ENCODE measurements at regions not wholly inside any gene's neighbourhood (a gene's known extent, or its start where the extent isn't known, plus 50 kb on each side); places are given as distances from the start of the nearest gene placed in this dataset.

GRCh38 chr12:45613855-45614254, 115.7 kb upstream of the ARID2 start:
- H2AFZ ChIP-seq (ENCODE audit: low read length), result no peak overlapping the region
- no peak for TF ChIP-seq EZH2 (optimal IDR thresholded peaks at IDR 0.05; ENCODE audit: low read depth, low read length)
- no peak for TF ChIP-seq EZH2phosphoT487 (IDR thresholded peaks at IDR 0.05; ENCODE audit: low read length)
- TF ChIP-seq, protein P1, sequence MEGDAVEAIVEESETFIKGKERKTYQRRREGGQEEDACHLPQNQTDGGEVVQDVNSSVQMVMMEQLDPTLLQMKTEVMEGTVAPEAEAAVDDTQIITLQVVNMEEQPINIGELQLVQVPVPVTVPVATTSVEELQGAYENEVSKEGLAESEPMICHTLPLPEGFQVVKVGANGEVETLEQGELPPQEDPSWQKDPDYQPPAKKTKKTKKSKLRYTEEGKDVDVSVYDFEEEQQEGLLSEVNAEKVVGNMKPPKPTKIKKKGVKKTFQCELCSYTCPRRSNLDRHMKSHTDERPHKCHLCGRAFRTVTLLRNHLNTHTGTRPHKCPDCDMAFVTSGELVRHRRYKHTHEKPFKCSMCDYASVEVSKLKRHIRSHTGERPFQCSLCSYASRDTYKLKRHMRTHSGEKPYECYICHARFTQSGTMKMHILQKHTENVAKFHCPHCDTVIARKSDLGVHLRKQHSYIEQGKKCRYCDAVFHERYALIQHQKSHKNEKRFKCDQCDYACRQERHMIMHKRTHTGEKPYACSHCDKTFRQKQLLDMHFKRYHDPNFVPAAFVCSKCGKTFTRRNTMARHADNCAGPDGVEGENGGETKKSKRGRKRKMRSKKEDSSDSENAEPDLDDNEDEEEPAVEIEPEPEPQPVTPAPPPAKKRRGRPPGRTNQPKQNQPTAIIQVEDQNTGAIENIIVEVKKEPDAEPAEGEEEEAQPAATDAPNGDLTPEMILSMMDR (IDR thresholded peaks at IDR 0.05; ENCODE audit: low read length), result no peak

GRCh38 chr12:45615268-45615667, 114.2 kb upstream of the ARID2 start:
- Histone ChIP-seq H3K9me3 (replicated peaks; ENCODE audit: insufficient read depth, low read length) (no peaks in the 10 kb centered on the region), H3K27me3 (replicated peaks; ENCODE audit: insufficient read depth, low read length) (no peaks in the 10 kb centered on the region), H2AFZ (ENCODE audit: low read length) (no peak overlapping the region), H3K4me1 (ENCODE audit: low read length) (no peaks in the 10 kb centered on the region), H3K79me2 (ENCODE audit: low read length) (no peaks in the 10 kb centered on the region), H3K9ac (ENCODE audit: low read length) (no peak overlapping the region), H3K4me3 (ENCODE audit: low read length) (no peak overlapping the region), H3K4me2 (ENCODE audit: low read depth, low read length) (no peak overlapping the region), H3K27ac (ENCODE audit: low read length) (no peak overlapping the region), H3K36me3 (replicated peaks; ENCODE audit: insufficient read depth, low read length) (no peaks in the 10 kb centered on the region), H3F3A (ENCODE audit: insufficient read depth, low read length) (no peaks in the 10 kb centered on the region), H3K9me2 (replicated peaks; ENCODE audit: insufficient read depth, low read length) (no peaks in the 10 kb centered on the region), H4K20me1 (ENCODE audit: insufficient read depth, low read length) (no peaks in the 10 kb centered on the region)
- TF ChIP-seq, protein P1 (IDR thresholded peaks at IDR 0.05; ENCODE audit: low read length), result no peak
- no peak for TF ChIP-seq EZH2phosphoT487 (IDR thresholded peaks at IDR 0.05; ENCODE audit: low read length)
- TF ChIP-seq EZH2 (optimal IDR thresholded peaks at IDR 0.05; ENCODE audit: low read depth, low read length), result no peak
- no peak for DNase-seq

More at GRCh38 chr12:45613855-45614254, 115.7 kb upstream of the ARID2 start:
- H3K4me1 ChIP-seq (ENCODE audit: low read length), result no peaks in the 10 kb centered on the region
- H3K4me3 ChIP-seq (ENCODE audit: low read length), result no peak overlapping the region
- no peaks in the 10 kb centered on the region for H3F3A ChIP-seq (ENCODE audit: insufficient read depth, low read length)
- H3K9me2 ChIP-seq (replicated peaks; ENCODE audit: insufficient read depth, low read length), result no peaks in the 10 kb centered on the region
- H3K79me2 ChIP-seq (ENCODE audit: low read length), result no peaks in the 10 kb centered on the region
- no peaks in the 10 kb centered on the region for H4K20me1 ChIP-seq (ENCODE audit: insufficient read depth, low read length)
- H3K27ac ChIP-seq (ENCODE audit: low read length), result no peak overlapping the region
- H3K9ac ChIP-seq (ENCODE audit: low read length), result no peak overlapping the region
- H3K4me2 ChIP-seq (ENCODE audit: low read depth, low read length), result no peak overlapping the region
- no peaks in the 10 kb centered on the region for H3K9me3 ChIP-seq (replicated peaks; ENCODE audit: insufficient read depth, low read length)
- DNase-seq, result no peak
- no peaks in the 10 kb centered on the region for H3K36me3 ChIP-seq (replicated peaks; ENCODE audit: insufficient read depth, low read length)
- H3K27me3 ChIP-seq (replicated peaks; ENCODE audit: insufficient read depth, low read length), result no peaks in the 10 kb centered on the region

DNA sequence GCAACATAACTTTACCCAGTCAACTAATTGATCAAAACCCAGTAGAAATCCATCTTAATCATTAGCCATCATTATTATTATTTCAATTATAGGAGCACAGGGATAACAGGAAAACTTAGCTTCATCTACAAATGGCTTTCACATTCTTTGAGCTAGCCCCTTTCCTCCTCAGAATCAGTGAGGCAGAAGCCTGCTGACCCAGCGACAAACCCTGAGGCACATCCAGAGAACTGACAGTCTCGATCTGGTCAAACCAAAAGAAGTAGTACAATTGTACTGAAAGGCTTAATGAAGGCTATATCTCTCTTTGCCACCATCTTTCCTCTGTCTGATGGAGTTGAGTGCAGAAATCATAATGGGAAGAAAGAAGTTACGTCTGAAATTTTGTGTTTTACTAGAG, 109.8 kb upstream of the ARID2 start:
- TF ChIP-seq EZH2phosphoT487 (IDR thresholded peaks at IDR 0.05; ENCODE audit: low read length), result no peak
- TF ChIP-seq, protein P1 (IDR thresholded peaks at IDR 0.05; ENCODE audit: low read length), result no peak
- TF ChIP-seq EZH2 (optimal IDR thresholded peaks at IDR 0.05; ENCODE audit: low read depth, low read length), result no peak
- no peak overlapping the region for H3K4me3 ChIP-seq (ENCODE audit: low read length)
- H3K36me3 ChIP-seq (replicated peaks; ENCODE audit: insufficient read depth, low read length), result no peaks in the 10 kb centered on the region
- H3K4me1 ChIP-seq (ENCODE audit: low read length), result no peaks in the 10 kb centered on the region
- H4K20me1 ChIP-seq (ENCODE audit: insufficient read depth, low read length), result no peaks in the 10 kb centered on the region
- DNase-seq, result no peak
- H3K27ac ChIP-seq (ENCODE audit: low read length), result no peak overlapping the region
- H3K79me2 ChIP-seq (ENCODE audit: low read length), result no peaks in the 10 kb centered on the region
- H3K9me3 ChIP-seq (replicated peaks; ENCODE audit: insufficient read depth, low read length), result no peaks in the 10 kb centered on the region
- no peaks in the 10 kb centered on the region for H3K27me3 ChIP-seq (replicated peaks; ENCODE audit: insufficient read depth, low read length)
- H2AFZ ChIP-seq (ENCODE audit: low read length), result no peak overlapping the region
- no peak overlapping the region for H3K9ac ChIP-seq (ENCODE audit: low read length)
- no peak overlapping the region for H3K4me2 ChIP-seq (ENCODE audit: low read depth, low read length)
- no peaks in the 10 kb centered on the region for H3F3A ChIP-seq (ENCODE audit: insufficient read depth, low read length)
- no peaks in the 10 kb centered on the region for H3K9me2 ChIP-seq (replicated peaks; ENCODE audit: insufficient read depth, low read length)

All from MM.1S (cell line).